NCI-H345 (cell line): ENCODE measurements at regions not wholly inside any gene's neighbourhood (a gene's known extent, or its start where the extent isn't known, plus 50 kb on each side); places are given as distances from the start of the nearest gene placed in this dataset.

Experiments used
- DNase-seq: peaks from one replicate; lab custom pipeline; 2025; lab: John Stamatoyannopoulos, UW

GRCh38 chr1:239601108-239601507 is 214.7 kb downstream of the CHRM3 start:
- no peak for DNase-seq

GRCh38 chr1:239603530-239603929 is 217.2 kb downstream of the CHRM3 start:
- no peak for DNase-seq

DNA sequence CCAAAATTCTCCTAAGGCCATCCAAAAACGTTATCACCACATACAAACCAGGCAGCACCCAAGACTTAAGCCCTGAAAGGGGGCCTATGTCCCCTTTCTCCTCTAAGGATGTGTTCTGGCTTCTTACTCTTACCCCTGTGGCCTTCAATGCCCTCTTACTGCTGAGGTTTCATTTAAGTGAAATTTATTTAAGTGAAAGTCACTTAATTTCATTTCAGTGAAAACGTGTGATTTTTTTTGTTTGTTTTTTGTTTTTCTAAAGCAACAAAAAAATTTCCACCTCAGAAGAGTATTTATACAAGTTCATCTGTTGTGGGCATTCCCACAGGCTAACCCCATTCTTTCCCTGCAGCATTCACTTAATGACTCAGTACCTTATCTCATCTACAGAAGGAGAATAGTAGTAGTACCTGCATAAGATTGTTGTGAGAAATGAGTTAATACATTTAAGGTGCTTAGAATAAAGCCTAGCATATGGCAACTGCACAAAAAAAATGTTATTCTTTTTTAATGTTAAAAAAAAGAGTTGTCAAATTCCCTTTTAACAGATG is 220.6 kb downstream of the CHRM3 start:
- DNase-seq = no peak

GRCh38 chr1:239608469-239608868 is 222.1 kb downstream of the CHRM3 start:
- DNase-seq = no peak

GRCh38 chr1:239612379-239612778 is 226.0 kb downstream of the CHRM3 start:
- DNase-seq = no peak

DNA sequence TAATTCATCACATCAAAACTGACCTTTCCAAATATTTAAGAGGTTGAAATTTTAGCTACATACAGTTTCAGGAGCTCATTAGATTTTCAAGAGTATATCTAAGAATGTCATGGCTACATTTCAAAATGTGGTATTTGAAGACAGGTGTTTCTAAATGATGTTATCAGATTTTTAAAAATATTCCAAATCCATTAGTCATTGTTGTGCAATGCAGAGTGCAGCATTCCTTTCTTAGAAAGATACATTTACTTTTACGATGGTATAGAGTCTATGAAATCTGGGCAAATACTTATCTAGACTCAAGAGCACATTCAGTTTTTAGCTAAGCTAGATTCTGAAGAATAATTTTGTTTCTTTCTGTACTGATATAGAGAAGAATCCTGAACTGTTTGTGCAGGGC is 230.3 kb downstream of the CHRM3 start:
- no peak for DNase-seq

GRCh38 chr1:239617259-239617658 is 230.9 kb downstream of the CHRM3 start:
- no peak for DNase-seq

- no peak for DNase-seq
Observed at GRCh38 chr1:239617731-239618130, 231.4 kb downstream of the CHRM3 start.

DNA sequence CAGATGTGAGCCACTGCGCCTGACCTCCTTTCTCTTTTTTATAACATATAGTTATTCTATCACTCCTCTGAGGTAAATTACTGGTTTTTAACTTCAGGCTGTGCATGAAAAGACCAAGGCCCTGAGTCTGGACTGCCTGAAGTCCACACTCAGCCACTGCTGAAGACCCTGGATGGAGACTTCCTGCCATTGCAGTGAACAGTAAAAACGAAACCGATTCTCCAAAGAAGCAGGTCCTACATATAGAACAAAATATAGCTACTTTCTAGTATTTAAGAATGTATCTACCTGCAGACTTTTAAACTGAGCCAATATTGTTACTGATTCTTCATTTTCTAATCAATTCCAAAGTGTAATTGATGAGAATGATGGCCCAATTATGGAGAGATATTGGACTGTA is 232.8 kb downstream of the CHRM3 start:
- DNase-seq = no peak

DNA sequence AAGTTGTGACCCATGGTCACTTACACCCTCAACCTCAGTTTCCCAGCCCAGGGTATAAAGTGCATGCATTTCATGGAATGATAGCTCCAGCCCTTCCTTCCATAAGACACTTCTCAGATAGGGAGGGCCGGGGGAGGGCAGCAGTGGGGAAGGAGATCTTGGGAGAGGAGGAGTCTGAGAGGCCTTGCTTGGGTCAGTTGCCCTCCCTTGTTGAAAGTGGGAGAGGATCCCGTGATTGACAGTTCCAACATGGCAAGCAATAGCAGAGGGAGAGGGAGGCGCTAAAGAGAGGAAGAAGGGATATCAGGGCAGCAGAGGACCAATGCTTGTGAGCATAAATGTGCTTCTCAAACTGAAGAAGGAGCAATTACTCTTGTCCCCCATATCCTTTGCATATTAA is 244.4 kb downstream of the CHRM3 start:
- DNase-seq = no peak

GRCh38 chr1:239633432-239633831 is 247.1 kb downstream of the CHRM3 start:
- DNase-seq = no peak

GRCh38 chr1:239635276-239635675 is 248.9 kb downstream of the CHRM3 start:
- no peak for DNase-seq

DNA sequence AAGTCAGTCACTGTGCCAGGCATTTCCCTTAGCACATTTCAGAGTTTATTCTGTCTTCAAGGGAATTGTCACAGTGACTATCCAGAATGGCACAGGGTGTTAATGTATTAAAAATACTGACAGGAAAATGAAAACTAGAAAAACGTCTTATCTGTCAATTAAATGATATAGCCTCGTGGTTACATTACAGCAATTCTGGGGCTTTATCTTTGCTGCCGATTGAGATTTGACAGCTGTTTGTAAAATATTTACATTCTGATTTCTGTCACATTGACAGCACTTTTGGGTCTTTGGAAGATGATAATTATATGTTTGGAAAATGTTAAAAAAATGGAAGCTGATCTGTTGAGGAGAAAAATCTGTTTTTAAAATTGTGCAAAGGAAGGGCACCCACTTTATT is 250.0 kb downstream of the CHRM3 start:
- no peak for DNase-seq

DNA sequence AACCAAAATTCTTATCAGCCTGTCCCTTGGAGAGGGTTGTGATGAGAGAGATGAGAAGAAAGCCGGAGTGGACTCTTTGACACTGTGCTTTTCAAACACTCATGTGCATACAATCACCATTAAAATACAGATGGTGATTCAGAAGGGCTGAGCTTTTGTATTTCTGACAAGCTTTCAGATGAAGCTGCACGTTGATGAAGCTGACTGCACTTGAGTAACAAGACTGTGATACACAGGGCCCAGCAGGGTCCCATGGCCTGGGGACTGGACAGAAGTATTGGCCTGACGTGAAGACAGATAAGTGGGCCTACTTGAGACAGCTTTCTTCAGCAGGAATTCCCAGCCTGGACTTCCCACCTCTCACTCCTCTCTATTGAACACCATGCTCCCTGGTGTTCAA is 258.2 kb downstream of the CHRM3 start:
- DNase-seq = no peak

- no peak for DNase-seq
Observed at GRCh38 chr1:239647045-239647444, 260.7 kb downstream of the CHRM3 start.

DNA sequence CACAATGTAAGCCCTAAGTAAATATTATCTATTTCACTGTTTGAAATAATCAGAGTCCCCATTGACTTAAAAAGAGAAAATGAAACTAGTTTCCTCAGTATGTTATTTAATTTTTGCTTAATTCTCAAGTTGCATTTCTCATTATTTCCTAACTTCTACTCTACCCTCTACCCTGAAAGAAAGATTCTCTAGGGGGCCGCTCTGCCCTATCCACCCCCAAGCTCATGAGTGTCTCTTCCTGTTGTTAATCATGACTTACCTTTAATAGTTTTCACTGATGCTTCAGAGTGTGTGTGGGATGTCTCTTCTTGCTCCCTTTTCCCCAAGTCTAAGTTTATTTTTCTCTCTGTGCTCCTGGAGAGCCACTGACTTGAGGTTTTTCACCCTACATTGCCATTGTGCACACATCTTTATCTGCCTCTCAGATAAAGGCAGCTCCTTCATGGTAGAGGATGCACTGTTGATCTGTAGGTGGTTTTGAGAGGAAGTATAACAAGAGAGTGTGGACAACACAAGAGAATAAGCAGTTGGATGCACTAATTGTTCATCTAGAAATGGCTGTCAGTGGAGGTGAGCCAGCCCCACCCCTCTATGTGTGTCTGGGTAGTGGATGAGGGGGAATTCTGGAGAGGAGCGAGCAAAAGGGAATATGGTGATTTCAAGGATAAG is 261.7 kb downstream of the CHRM3 start:
- no peak for DNase-seq

GRCh38 chr1:239655023-239655422 is 268.7 kb downstream of the CHRM3 start:
- no peak for DNase-seq

GRCh38 chr1:239657291-239657690 is 270.9 kb downstream of the CHRM3 start:
- DNase-seq = no peak

DNA sequence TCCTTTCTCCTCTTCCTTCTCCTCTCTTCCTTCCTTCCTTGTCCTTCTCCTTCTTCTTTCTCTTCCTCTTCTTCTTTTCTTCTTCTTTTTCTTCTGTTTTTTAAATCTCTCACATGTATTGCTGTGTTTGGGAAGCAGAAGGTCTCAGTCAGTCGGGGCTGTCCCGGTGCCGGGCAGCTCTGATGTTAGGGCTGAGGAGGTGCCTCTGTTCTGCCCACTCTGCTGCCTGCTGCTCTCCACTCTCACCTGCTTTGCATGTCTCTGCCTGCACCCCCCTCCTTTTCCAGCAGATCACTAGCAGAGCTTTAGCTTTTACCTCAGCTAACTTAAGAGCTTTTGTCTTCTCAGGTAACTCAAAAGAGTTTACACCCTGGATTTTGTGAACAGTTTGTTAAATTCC is 276.6 kb downstream of the CHRM3 start:
- no peak for DNase-seq

- DNase-seq = no peak
Observed at GRCh38 chr1:239672256-239672655, 285.9 kb downstream of the CHRM3 start.

- DNase-seq = no peak
Observed at GRCh38 chr1:239675735-239676134, 289.4 kb downstream of the CHRM3 start.

GRCh38 chr1:239676522-239677273 is 290.3 kb downstream of the CHRM3 start:
- DNase-seq = no peak

DNA sequence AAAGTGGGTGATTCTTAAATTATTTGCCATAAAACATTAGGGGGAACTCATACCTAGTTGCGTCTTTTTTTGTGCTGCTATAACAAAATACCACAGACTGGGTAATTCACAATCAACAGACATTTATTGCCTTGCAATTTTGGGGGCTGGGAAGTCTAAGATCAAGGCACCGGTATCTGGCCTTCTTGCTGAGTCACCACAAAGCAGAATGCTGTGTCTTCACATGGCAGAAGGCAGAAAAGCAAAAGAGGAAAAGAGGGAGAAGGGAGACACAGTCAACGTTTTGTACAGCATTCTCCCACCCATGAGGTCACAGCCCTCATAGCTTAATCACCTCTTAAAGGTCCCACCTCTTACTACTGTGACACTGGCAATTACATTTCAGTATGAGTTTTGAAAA is 291.0 kb downstream of the CHRM3 start:
- DNase-seq = no peak

GRCh38 chr1:239678181-239678580 is 291.8 kb downstream of the CHRM3 start:
- no peak for DNase-seq
